SK-N-SH (cell line): ENCODE measurements at regions not wholly inside any gene's neighbourhood (a gene's known extent, or its start where the extent isn't known, plus 50 kb on each side); places are given as distances from the start of the nearest gene placed in this dataset.

Experiments
- CTCF ChIP-seq: fragments of 200-600 bp; sonication (generic); IDR thresholded peaks from 2 replicates; pipeline ENCODE4 v1.6.1; 2017; ENCODE audit warnings: antibody characterized with exemption, mild to moderate bottlenecking, moderate library complexity
- EP300 ChIP-seq, 2 experiments: IDR thresholded peaks; 2 replicates each; pipeline versions ENCODE4 v1.4.0 to v1.6.1; 2012; ENCODE audit warnings: borderline replicate concordance in 1 of 2, low read depth in 1 of 2, low read length in 1 of 2
- FOSL2 ChIP-seq: IDR thresholded peaks from 2 replicates; pipeline ENCODE4 v1.4.0; 2012; ENCODE audit warnings: low read depth, mild to moderate bottlenecking, moderate library complexity, borderline replicate concordance
- GATA2 ChIP-seq: sonication (generic); formaldehyde crosslinking; IDR thresholded peaks from 2 replicates; pipeline ENCODE4 v1.5.0; 2020; ENCODE audit warnings: mild to moderate bottlenecking, missing genetic modification reagents
- JUND ChIP-seq: IDR thresholded peaks from 2 replicates; pipeline ENCODE4 v1.4.0; 2012
- MEF2A ChIP-seq: IDR thresholded peaks from 2 replicates; pipeline ENCODE4 v1.4.0; 2012; ENCODE audit warnings: low read depth, borderline replicate concordance
- MXI1 ChIP-seq: IDR thresholded peaks from 2 replicates; pipeline ENCODE4 v1.6.1; 2012; ENCODE audit warnings: mild to moderate bottlenecking, low read depth, low read length, improper control_type of control experiment
- NFIC ChIP-seq: IDR thresholded peaks from 2 replicates; pipeline ENCODE4 v1.4.0; 2012; ENCODE audit warnings: borderline replicate concordance
- POLR2AphosphoS5 ChIP-seq: IDR thresholded peaks from 2 replicates; pipeline ENCODE4 v1.6.1; 2012; ENCODE audit warnings: low read depth, low read length
- RAD21 ChIP-seq: IDR thresholded peaks from 2 replicates; pipeline ENCODE4 v1.6.1; 2012; ENCODE audit warnings: mild to moderate bottlenecking, low read length
- RXRA ChIP-seq: IDR thresholded peaks from 2 replicates; pipeline ENCODE4 v1.4.0; 2012; ENCODE audit warnings: low read depth, mild to moderate bottlenecking, borderline replicate concordance
- TAF1 ChIP-seq: IDR thresholded peaks from 2 replicates; pipeline ENCODE4 v1.6.1; 2012; ENCODE audit warnings: low read depth, mild to moderate bottlenecking, low read length, moderate library complexity, borderline replicate concordance
- USF2 ChIP-seq: fragments of 150-350 bp; IDR thresholded peaks from 2 replicates; pipeline ENCODE4 v1.6.1; 2017; ENCODE audit warnings: antibody characterized with exemption, low read length, low read depth, borderline replicate concordance

- TF ChIP-seq NFIC (no peak), CTCF (no peak), POLR2AphosphoS5 (no peak), RAD21 (no peak), FOSL2 (no peak), RXRA (no peak), JUND (no peak), USF2 (no peak), TAF1 (no peak), MEF2A (no peak), GATA2 (CRISPR knock-in tag) (no peak), EP300 (IDR thresholded peaks at IDR 0.05; ENCODE audit: borderline replicate concordance in 1 of 2, low read depth in 1 of 2, low read length in 1 of 2) (no peak), MXI1 (no peak)
Observed at GRCh38 chr21:23384679-23385078, 2222.6 kb downstream of the MRPL39 start.
